Keratinocyte (primary cell): ENCODE measurements at regions not wholly inside any gene's neighbourhood (a gene's known extent, or its start where the extent isn't known, plus 50 kb on each side); places are given as distances from the start of the nearest gene placed in this dataset.

Source experiments
- DNase-seq: peaks from one replicate; pipeline ENCODE4 v3.0.0-alpha.2; 2011; ENCODE audit warnings: low read depth, missing footprints, low spot score
- FAIRE-seq: peaks from 2 replicates; lab custom pipeline; 2011; peaks lifted over from hg19 to GRCh38; lab: Jason Lieb, UNC
- H2AFZ ChIP-seq: 2 replicates; pipeline ENCODE4 v1.6.0; 2012; ENCODE audit warnings: low read length, control low read depth, inconsistent platforms; ENCODE audit not compliant: control insufficient read depth
- H3K27ac ChIP-seq: 2 replicates; pipeline ENCODE4 v1.5.1; 2011; ENCODE audit warnings: low read length; ENCODE audit not compliant: control insufficient read depth, insufficient read depth
- H3K27me3 ChIP-seq: 3 replicates; pipeline ENCODE4 v1.6.0; 2011; ENCODE audit warnings: low read length; ENCODE audit not compliant: control insufficient read depth, insufficient read depth; ENCODE audit errors: extremely low read depth
- H3K36me3 ChIP-seq, 2 experiments: 2 replicates in 1 of 2; 3 replicates in 1 of 2; pipeline ENCODE4 v1.5.1; 2011; ENCODE audit warnings: low read length in 2 of 2, mild to moderate bottlenecking in 1 of 2; ENCODE audit not compliant: control insufficient read depth in 2 of 2, insufficient read depth in 2 of 2; ENCODE audit errors: extremely low read depth in 1 of 2
- H3K4me1 ChIP-seq: 3 replicates; pipeline ENCODE4 v1.5.1; 2011; ENCODE audit warnings: low read length; ENCODE audit not compliant: control insufficient read depth, insufficient read depth; ENCODE audit errors: extremely low read depth
- H3K4me2 ChIP-seq: 3 replicates; pipeline ENCODE4 v1.6.0; 2011; ENCODE audit warnings: low read depth, low read length; ENCODE audit not compliant: control insufficient read depth, insufficient read depth; ENCODE audit errors: extremely low read depth
- H3K4me3 ChIP-seq, 3 experiments: fragments of 200-600 bp in 1 of 3; sonication (generic) in 1 of 3; 2 replicates in 2 of 3; 3 replicates in 1 of 3; pipeline ENCODE4 v1.5.1; 2011 to 2016; ENCODE audit warnings: low read length in 3 of 3, mild to moderate bottlenecking in 3 of 3, control low read depth in 2 of 3, inconsistent platforms in 1 of 3, low read depth in 1 of 3, mixed read lengths in 1 of 3, mixed run types in 1 of 3, moderate library complexity in 1 of 3; ENCODE audit not compliant: control insufficient read depth in 2 of 3, insufficient read depth in 2 of 3; ENCODE audit errors: extremely low read depth in 1 of 3
- H3K79me2 ChIP-seq: 2 replicates; pipeline ENCODE4 v1.6.0; 2012; ENCODE audit warnings: low read length; ENCODE audit not compliant: control insufficient read depth, insufficient read depth
- H3K9ac ChIP-seq: 3 replicates; pipeline ENCODE4 v1.6.0; 2011; ENCODE audit warnings: low read length; ENCODE audit not compliant: control insufficient read depth, insufficient read depth; ENCODE audit errors: extremely low read depth
- H3K9me1 ChIP-seq: 3 replicates; pipeline ENCODE4 v1.6.0; 2011; ENCODE audit warnings: low read length; ENCODE audit not compliant: control insufficient read depth, insufficient read depth; ENCODE audit errors: extremely low read depth
- H3K9me3 ChIP-seq: 2 replicates; pipeline ENCODE4 v1.5.1; 2012; ENCODE audit warnings: low read depth, low read length; ENCODE audit not compliant: control insufficient read depth
- H4K20me1 ChIP-seq: 3 replicates; pipeline ENCODE4 v1.6.0; 2011; ENCODE audit warnings: low read length; ENCODE audit not compliant: control insufficient read depth, insufficient read depth; ENCODE audit errors: extremely low read depth
- CTCF ChIP-seq, 3 experiments: IDR thresholded peaks in 1 of 3; conservative IDR thresholded peaks in 1 of 3; optimal IDR thresholded peaks in 1 of 3; 2 replicates in 2 of 3; 3 replicates in 1 of 3; pipeline versions ENCODE3 to v1.5.1; 2011; ENCODE audit warnings: low read length in 3 of 3, mild to moderate bottlenecking in 3 of 3, moderate library complexity in 2 of 3, control low read depth in 1 of 3, inconsistent platforms in 1 of 3; ENCODE audit not compliant: insufficient read depth in 2 of 3; ENCODE audit errors: extremely low read depth in 1 of 3
- EZH2 ChIP-seq: IDR thresholded peaks from one replicate; pipeline ENCODE4 v1.6.1; 2012; ENCODE audit warnings: inconsistent platforms, mild to moderate bottlenecking, low read length, moderate library complexity
- dilution Hi-C: fragments of 300-500 bp; cut with MboI; formaldehyde crosslinking; loops from one replicate; pipeline ENCODE4 v1.7.0; 2020; ENCODE audit warnings: low sequenced_read_pairs; ENCODE audit not compliant: extremely low pct_ligation_motif_present

- FAIRE-seq (no peak), DNase-seq (no peak)
- H3K9me3 ChIP-seq: no peaks in the 10 kb centered on the region
- no peaks in the 10 kb centered on the region for H3K9me1 ChIP-seq
- H3K27ac ChIP-seq: no peak overlapping the region
- no peaks in the 10 kb centered on the region for H3K27me3 ChIP-seq
- H3K79me2 ChIP-seq: no peaks in the 10 kb centered on the region
- H3K4me3 ChIP-seq: no peak overlapping the region
- H3K4me2 ChIP-seq: no peak overlapping the region
- no peak overlapping the region for H3K9ac ChIP-seq
- H3K36me3 ChIP-seq: no peaks in the 10 kb centered on the region
- H2AFZ ChIP-seq: no peak overlapping the region
- TF ChIP-seq EZH2: no peak
- no peak for TF ChIP-seq CTCF (optimal IDR thresholded peaks at IDR 0.05 in 1 of 3, IDR thresholded peaks at IDR 0.05 in 1 of 3, conservative IDR thresholded peaks at IDR 0.05 in 1 of 3; ENCODE audit: extremely low read depth in 1 of 3, insufficient read depth in 2 of 3, low read length in 3 of 3)
- dilution Hi-C loops: no loop called here
- no peaks in the 10 kb centered on the region for H4K20me1 ChIP-seq
- H3K4me1 ChIP-seq: peaks cover 32% of the 10 kb centered on the region
Measured at GRCh38 chr1:218702775-218703174, 357.6 kb downstream of the TGFB2 start.

GRCh38 chr1:218703836-218704235 lies 358.7 kb downstream of the TGFB2 start:
- H3K9me3 ChIP-seq: no peaks in the 10 kb centered on the region
- H3K4me3 ChIP-seq: no peak overlapping the region
- no peaks in the 10 kb centered on the region for H4K20me1 ChIP-seq
- H3K36me3 ChIP-seq: no peaks in the 10 kb centered on the region
- H3K4me1 ChIP-seq: peaks cover 36% of the 10 kb centered on the region
- no peak for TF ChIP-seq EZH2
- TF ChIP-seq CTCF (optimal IDR thresholded peaks at IDR 0.05 in 1 of 3, IDR thresholded peaks at IDR 0.05 in 1 of 3, conservative IDR thresholded peaks at IDR 0.05 in 1 of 3; ENCODE audit: extremely low read depth in 1 of 3, insufficient read depth in 2 of 3, low read length in 3 of 3): no peak
- no peak overlapping the region for H2AFZ ChIP-seq
- no peaks in the 10 kb centered on the region for H3K79me2 ChIP-seq
- DNase-seq (no peak), FAIRE-seq (no peak)
- no peaks in the 10 kb centered on the region for H3K27me3 ChIP-seq
- dilution Hi-C loops: no loop called here
- H3K4me2 ChIP-seq: no peak overlapping the region
- H3K27ac ChIP-seq: no peak overlapping the region
- H3K9me1 ChIP-seq: no peaks in the 10 kb centered on the region
- H3K9ac ChIP-seq: no peak overlapping the region
